Fibroblast of skin of left quadriceps (primary cell): ENCODE measurements at regions not wholly inside any gene's neighbourhood (a gene's known extent, or its start where the extent isn't known, plus 50 kb on each side); places are given as distances from the start of the nearest gene placed in this dataset.
A peak's percentile ranks its signal among the peaks of the same experiment; 100 is the strongest.
"Not testable (repeated sequence)": the region's sequence is repeated elsewhere in the genome, so short reads cannot be mapped to it uniquely, and the experiment has no call there.

Source experiments
- DNase-seq, 2 experiments: peaks; one replicate each; pipeline ENCODE4 v3.0.0-alpha.2; 2013; ENCODE audit warnings: low read depth in 2 of 2

DNA sequence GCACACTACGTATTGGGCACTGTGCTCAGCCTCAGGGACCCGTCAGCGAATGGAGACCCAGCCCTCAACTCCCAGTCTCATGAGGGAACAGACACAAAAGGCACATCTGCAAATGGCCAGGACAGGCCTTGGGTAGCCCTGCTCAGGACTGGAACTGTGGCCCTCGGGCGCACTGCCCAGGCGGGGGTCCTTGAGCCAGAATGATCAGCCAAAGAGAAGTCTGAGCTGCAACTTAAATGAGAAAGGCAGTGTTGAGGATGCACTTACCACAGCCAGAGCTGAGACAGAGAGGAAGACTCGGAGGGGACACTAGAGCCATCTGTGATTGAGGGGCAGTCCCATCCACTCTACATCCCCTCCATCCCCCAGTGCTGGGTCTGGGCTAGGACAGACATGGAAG lies 117.3 kb downstream of the C16orf95 start:
- DNase-seq, result no peak

GRCh38 chr16:87200637-87201036 lies 116.6 kb downstream of the C16orf95 start:
- DNase-seq, result no peak

GRCh38 chr16:87201052-87201451 lies 116.1 kb downstream of the C16orf95 start:
- peak; percentile 99 for DNase-seq

- no peak for DNase-seq
These were observed 115.4 kb downstream of the C16orf95 start for GRCh38 chr16:87201790-87202189.

- no peak for DNase-seq
These were observed 114.8 kb downstream of the C16orf95 start for GRCh38 chr16:87202346-87202745.

- peak; percentile 75 to 78 for DNase-seq
These were observed 114.0 kb downstream of the C16orf95 start for GRCh38 chr16:87203060-87203656.

- DNase-seq, result peak; percentile 59
These were observed 110.3 kb downstream of the C16orf95 start for GRCh38 chr16:87206646-87207451.

DNA sequence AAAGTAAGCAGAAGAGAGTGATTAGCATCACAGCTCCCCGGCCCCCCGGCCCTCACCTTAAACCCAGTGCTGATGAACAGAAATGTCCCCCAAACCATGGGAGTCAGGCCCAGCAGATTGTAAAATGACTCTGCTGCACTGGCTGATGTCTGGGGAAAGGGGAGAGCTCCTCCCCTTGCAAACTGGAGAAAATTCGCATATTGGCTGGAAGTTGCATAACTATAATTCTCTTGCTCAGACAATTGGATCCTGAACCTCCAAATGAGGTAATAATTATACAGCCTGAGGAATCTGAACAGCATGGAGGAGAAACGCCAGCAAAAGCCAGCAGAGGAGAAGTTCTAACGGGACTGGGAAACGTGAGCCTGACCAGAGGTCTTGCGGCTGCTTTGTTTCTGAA lies 109.7 kb downstream of the C16orf95 start:
- peak; percentile 85 for DNase-seq

- no peak for DNase-seq
These were observed 109.2 kb downstream of the C16orf95 start for GRCh38 chr16:87207965-87208364.

- DNase-seq, result not testable (repeated sequence)
These were observed 108.2 kb downstream of the C16orf95 start for GRCh38 chr16:87208968-87209367.

DNA sequence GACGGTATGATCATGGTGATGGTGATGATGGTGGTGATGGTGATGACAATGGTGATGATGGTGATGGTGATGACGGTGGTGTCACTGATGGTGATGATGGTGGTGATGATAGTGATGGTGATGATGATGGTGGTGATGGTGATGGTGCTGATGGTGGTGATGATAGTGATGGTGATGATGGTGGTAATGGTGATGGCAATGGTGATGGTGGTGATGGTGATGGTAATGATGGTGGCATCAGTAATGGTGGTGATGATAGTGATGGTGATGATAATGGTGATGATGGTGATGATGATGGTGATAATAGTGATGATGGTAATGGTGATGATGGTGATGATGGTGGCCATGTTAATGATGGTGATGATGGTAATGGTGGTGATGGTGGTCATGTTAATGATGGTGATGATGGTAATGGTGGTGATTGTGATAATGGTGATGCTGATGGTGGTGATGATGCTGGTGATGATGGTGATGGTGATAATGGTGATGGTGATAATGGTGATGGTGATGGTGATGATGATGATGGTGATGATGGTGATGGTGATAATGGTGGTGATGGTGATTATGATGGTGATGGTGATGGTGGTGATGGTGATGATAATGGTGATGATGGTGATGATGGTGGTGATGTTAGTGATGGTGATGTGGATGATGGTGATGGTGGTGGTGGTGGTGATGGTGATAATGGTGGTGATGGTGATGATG lies 107.2 kb downstream of the C16orf95 start:
- no peak for DNase-seq

- DNase-seq, result no peak
These were observed 106.3 kb downstream of the C16orf95 start for GRCh38 chr16:87210894-87211293.

DNA sequence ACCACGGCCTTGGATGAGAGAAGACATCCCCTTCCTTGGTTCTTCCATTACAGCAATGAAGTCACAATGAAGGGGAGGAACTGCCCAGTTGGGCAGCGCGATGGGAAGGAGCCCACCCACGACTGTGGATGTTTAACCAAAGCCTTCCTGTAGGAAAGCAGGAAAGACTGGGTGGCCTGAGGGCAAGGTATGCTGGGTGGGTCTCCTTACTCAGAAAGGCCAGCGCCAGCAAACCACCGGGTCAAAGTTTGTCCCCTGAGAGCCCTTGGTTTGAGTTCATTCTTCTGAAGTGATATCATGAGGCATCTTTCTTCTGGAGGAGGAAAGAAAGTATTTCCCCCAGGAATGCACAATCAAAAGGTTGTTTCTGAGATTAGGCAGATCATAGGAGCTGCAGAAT lies 105.2 kb downstream of the C16orf95 start:
- peak in 1 of 2 experiments; percentile 49 for DNase-seq

GRCh38 chr16:87213536-87213935 lies 103.7 kb downstream of the C16orf95 start:
- DNase-seq, result no peak

- DNase-seq, result no peak
These were observed 100.9 kb downstream of the C16orf95 start for GRCh38 chr16:87216148-87216840.

DNA sequence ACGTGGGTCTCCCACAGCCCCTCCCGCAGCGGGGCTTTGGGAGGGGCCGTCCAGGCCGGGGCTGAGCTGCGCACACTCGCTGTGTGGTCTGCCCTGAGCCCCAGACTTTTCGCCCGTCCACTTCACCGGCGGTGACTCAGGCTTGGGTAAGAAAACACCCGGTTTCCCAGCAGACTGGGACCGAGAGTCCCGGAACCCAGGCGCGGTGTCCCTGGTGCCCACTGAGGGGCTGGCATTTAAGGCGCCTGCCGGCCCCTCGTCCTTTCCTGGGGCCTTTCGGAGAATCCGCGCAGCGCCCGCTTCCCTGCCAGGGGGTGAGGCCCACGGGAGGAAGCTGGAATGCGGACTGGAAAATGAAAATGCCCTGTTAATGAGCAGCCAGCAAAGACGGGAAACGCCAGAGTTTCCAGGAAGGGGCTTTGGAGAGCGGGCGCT lies 100.3 kb downstream of the C16orf95 start:
- no peak for DNase-seq

- DNase-seq, result not testable (repeated sequence)
These were observed 99.4 kb downstream of the C16orf95 start for GRCh38 chr16:87217802-87218201.

- no peak for DNase-seq
These were observed 98.7 kb downstream of the C16orf95 start for GRCh38 chr16:87218281-87219055.

DNA sequence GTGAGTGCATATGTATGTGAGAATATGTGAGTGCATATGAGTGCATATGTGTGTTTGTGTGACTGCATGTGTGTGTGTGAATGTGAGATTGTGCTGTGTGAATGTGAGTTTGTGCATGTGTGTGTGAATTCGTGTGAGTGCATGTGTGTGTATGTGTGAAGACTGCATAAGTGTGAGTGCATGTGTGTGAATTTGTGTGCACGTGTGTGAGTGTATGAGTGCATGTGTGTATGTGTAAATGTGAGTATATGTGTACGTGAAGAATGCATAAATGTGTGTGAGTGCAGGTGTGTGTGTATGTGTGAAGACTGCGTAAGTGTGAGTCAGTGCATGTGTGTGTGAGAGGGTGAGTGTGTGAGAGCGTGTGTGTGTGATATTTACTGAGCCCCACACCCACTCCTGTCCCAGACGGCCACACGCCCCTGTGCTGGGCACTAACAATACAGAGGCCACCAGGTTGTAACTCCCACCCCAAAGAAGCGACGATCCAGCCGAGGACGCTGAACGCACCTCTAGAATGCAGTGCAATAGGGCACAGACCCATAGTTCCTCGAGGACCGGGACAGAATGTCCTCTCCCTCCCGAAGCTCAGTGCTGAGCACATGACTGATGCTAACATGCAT lies 97.8 kb downstream of the C16orf95 start:
- no peak for DNase-seq

DNA sequence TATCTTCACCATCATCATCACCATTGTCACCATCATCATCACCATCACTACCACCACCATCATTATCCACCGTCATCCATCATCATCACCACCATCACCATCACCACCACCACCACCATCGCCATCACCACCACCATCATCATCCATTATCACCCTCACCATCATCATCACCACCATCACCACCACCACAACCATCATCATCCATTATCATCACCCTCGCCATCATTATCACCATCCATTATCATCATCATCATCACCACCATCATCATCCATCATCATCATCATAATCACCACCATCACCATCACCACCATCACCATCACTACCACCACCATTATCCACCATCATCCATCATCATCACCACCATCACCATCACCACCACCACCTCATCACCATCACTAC lies 95.6 kb downstream of the C16orf95 start:
- DNase-seq, result no peak

DNA sequence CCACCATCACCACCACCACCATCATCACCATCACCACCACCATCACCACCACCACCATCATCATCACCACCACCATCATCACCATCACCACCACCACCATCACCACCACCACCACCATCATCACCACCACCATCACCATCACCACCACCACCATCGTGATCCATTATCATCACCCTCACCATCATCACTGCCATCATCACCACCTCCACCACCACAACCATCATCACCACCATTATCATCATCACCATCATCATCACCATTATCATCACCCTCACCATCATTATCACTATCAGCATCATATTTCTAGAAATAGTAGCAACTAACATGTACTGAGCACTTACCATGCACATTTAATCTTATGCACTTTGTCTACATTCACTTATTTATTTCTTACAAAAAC lies 94.9 kb downstream of the C16orf95 start:
- DNase-seq, result no peak
